ENCODE measurements at regions not wholly inside any gene's neighbourhood (a gene's known extent, or its start where the extent isn't known, plus 50 kb on each side); places are given as distances from the start of the nearest gene placed in this dataset.

DNA sequence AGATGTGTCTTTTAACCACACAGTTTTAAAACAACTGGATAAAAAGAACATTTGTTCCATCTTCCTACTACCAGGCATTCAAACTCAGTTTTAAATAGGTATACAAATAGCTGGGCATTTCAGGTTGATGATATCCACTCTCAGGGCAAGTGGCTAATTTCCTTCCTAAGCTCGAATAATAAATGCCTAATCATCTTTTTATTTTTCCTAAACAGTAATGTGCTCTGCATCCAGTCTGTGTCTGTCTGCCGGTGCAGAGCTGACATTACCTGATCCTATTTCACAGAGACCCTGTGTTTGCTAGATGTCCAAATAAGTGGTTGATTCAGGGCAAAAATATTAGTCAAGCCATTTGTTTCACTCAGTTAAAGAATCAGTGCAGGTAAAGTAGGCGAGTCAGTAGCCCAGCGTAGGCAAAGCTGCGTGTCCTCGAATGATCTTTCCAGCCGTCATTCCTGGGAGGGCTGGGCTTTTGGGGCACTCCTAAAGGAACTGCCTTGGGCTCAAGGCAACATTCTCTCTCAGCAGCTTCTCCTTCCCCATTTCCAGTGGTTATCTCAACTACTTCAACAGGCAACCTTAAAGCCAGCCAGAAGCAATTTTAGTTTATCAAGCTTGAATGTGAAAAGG is 74.2 kb upstream of the BMP2 start:
- in situ Hi-C loops (cut with HindIII; ENCODE audit: low sequenced_read_pairs), result no loop called here

DNA sequence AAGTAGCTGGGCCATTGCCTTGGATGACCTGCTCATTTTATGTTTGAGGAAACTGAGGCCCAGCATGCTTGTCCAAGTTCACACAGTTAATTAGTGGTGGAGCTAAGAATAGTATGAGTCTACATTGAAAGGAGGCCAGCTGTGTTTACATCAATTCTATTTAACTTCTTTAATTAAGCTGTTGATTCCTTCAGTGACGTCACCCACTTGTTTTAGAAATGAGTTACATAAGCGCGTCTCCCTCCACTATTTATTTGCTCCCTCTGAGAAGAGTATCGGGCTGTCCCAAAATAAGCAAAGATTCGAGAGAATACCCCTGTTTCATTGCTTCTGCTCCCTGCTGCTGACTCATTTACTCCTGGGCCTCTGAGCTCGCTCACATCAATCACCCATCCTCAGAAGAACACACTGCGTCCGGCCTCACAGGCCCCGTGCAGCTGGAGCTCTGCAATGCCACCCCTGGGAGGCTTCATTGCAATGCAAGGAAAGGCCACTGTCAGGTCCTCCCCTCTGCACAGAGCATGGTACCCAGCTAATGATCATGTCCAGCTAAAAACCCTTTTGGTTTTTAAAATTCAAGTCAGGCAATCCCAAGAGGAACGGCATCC is 74.8 kb upstream of the BMP2 start:
- in situ Hi-C loops (cut with HindIII; ENCODE audit: low sequenced_read_pairs), result no loop called here

DNA sequence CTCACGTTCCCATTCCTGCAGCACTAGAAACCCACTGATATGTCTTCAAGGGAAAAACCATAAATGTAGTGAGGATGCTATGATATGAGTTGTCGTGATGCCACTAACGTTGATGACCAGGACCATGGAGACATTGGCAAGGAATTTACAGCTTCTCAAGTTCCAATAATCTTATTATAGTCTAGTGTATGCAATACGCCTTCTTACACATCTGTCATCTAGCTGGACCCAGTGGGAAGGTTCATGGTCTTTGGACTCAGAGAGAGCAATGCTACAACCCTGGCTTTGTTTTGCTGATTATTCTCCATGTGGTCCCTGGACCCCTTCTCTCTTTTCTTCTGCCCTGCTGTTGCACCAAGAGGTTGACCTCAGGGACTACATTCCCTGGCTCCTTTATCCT is 76.0 kb upstream of the BMP2 start:
- in situ Hi-C loops (cut with HindIII; ENCODE audit: low sequenced_read_pairs), result no loop called here

DNA sequence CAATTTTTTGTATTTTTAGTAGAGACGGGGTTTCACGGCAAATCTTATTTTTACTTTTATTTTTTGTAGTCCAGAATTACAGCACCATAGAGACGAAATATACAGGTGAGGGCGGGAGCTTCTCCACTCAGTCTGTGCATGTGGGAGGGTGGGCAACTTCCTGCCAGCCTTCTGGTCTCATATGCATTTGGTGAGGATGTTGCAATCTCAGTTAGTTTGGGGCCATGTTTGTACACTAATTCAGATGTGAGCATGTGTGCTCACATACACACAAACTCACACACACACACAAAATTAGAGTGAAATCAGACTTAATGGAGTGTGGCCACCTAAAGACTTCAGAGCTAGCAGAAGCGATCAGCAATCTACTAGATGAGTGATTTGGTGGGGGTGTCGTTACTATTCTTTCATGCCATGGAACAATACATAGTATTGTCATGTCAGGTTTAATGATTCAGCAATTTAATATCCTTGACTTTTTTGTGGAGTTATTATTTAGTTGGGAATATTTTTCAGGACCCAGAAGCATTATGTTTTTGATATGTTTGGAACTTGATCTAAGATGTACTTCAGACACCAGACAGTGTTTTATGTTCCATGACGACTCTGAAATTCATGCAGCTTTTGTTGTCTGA is 78.0 kb upstream of the BMP2 start:
- in situ Hi-C loops (cut with HindIII; ENCODE audit: low sequenced_read_pairs), result no loop called here

DNA sequence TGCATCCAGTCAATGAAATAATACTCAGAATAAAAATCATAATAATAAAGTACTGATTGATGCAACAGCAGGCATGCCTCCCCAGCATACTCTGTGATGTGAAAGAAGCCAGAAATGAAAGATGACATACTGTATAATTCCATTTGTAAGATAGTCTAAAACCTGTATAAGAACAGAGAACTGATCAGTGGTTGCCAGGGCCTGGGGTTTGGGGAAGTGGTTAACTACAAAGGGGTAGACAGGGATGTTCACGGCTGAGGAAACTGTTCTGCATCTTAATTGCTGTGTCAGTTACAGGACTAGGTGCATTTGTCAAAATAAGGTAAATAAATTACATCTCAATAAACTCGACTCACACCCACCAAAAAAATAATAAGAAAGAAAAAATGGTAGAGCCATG is 81.3 kb upstream of the BMP2 start:
- in situ Hi-C loops (cut with HindIII; ENCODE audit: low sequenced_read_pairs), result no loop called here

DNA sequence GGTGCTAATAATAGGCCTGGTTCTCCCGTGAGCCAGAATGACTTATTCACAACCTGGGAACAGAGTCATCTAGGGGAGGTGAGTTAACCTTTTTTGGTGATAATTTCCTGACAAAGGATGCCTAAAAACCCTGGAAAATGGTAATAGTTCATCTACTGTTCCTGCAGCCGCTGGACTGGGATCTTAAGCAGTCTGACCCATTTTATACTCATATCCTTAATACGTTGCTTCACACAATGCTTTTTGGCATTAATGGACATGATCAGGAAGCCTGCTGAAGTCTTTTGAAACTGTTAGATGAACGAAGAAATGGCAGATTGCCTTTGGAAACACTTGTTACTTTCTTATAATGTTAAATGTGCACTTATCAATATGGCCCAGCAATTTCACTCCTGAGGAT is 81.9 kb upstream of the BMP2 start:
- in situ Hi-C loops (cut with HindIII; ENCODE audit: low sequenced_read_pairs), result no loop called here

DNA sequence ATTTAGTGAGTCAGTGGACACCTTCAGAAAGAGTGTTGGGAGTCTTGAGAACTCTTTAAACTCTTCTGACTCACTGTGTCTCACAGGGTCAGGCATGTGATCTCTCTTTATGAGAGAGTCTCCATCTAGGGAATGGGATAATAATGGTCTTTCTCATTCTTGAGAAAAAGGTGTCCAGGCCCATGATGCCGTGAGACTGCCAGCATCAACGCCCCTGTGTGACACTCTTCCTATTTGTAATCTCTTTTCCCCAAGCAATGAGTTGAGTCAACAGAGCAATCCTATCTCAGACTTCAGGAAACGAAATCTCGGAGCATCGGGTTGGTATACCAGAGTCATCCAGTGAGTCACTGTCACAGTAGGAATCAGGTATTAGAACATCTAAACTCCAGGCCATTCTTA is 82.3 kb upstream of the BMP2 start:
- in situ Hi-C loops (cut with HindIII; ENCODE audit: low sequenced_read_pairs), result no loop called here

DNA sequence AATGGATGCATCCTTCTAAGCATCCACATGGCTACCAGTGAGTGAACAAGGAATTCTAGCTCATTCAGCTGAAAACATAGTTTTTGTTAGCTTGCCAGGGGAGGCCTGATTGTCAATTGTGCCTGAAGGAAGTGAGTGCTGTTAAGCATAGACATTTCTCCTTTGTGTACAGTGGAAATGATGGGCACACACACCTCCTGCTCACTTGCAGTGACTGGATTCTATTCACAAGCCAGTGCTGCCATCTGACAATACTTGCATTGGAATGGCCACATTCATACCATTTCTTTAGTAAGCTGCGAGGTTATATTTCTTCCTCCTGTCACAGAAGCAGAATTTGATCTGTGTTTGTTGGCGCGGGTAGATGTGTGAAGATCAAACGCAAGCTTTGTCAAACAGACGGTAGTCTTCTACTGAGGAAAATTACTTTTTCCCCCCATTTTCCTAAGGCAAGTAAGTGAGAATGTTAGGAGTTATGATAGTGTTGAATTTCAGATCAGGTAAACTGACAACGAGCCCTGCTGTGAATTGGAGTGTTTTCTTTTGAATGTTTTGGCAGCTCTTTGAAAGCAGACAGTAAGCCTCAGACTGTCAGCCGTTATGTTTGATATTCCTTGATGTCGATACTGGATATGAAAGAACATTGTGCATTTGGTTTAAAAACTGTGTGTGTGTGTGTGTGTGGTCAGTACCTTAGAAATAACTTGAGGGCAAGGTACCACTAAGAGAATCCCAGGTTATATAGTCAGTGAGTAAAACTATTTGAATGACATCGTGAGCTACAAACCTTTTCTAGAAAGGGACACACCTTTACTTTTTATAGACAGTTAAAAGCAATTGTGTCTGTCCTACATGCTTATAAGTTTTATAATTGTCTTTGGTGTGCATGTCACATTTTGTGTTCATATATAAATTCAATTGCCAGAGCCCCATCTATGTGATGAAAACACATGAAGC is 84.2 kb upstream of the BMP2 start:
- in situ Hi-C loops (cut with HindIII; ENCODE audit: low sequenced_read_pairs), result no loop called here

DNA sequence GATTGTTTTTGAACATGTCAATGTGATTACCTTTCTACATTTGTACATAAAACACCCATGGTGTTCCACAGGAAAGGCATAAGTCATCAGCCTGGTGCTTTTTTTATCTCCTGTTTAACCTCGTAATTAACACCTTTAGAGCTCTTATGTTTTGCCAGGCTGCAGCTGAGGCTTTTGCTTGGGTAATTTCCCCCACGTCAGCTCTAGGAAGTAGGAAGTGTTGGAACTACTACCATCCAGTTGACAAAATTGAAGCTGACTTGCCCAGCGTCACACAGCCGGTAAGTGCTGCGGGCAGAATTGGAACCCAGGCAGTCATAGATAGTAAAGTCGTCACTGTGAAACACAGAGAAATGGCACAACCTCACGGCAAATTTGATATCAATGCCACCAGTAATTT is 86.6 kb upstream of the BMP2 start:
- in situ Hi-C loops (cut with HindIII; ENCODE audit: low sequenced_read_pairs), result no loop called here

DNA sequence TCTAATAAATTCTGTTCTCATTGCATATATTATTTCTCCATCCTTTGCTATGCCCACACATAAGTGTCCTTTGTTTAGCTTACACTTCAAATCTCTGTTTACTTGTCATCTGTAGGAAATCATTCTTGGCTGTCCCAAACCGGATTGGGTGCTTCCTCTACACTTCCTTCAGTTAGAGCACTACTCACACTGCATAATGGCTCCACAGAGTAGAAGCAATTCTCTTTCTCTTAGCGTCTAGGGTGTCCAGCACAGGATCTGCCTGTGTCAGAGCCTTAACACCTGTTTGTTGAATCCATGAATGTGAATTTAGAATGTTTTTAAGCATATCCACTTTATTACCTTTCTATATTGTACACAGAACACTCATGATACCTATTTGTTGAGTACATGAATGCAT is 87.0 kb upstream of the BMP2 start:
- in situ Hi-C loops (cut with HindIII; ENCODE audit: low sequenced_read_pairs), result no loop called here

DNA sequence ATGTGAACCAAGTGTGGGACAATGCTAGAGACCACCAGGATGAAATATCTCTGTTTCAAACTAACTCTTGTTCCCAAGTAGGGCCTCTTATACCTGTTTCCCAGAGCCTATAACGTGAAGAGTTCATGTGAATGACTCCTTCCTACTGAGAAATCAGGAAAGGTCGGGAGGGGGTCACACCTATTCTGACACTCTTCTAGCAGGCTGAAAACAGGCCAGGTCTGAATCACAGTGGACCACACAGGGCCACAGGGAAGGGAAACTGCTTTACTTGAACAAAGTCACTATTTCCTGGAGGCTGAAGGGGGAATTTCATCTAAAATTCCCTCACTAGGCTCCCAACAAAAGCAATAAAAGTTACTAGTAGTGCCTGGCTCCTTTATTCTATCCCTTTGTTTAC is 88.4 kb upstream of the BMP2 start:
- in situ Hi-C loops (cut with HindIII; ENCODE audit: low sequenced_read_pairs), result no loop called here

DNA sequence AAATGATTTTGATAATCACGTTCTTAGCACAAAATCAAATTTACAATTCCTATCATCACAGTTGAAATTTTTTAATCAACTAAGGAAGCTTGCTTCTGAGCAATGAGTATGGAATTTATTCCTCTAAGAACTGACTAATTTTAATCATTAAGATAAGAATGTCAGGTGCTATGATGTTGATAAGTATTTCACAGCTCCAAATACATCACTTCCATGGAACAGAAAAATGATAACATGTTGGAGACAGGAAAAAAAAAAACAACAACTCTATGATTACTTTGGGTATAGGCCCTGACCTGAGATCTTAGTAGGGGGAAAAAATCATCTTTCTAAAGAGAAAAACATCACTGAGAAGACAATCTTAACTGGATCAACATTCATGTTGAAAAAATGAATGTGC is 89.4 kb upstream of the BMP2 start:
- in situ Hi-C loops (cut with HindIII; ENCODE audit: low sequenced_read_pairs), result no loop called here

DNA sequence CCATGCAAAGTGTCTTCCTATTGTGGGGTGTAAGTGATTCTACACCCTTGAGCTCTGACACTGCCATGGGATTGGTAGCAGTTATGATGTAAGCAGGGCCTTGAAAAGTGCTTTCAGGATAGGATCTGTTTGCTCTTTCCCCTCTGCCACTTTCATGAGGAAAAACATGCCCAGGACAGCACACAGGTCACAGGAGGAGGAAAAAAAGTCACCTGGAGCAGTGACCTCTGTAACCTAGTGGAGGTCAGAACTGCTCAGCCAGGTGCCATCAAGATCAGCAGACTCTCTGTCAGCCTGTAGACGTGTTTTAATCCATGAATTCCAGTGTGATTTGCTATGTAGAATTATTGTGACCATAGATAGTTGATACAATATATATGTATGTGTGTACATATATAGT is 92.7 kb upstream of the BMP2 start:
- in situ Hi-C loops (cut with HindIII; ENCODE audit: low sequenced_read_pairs), result no loop called here

DNA sequence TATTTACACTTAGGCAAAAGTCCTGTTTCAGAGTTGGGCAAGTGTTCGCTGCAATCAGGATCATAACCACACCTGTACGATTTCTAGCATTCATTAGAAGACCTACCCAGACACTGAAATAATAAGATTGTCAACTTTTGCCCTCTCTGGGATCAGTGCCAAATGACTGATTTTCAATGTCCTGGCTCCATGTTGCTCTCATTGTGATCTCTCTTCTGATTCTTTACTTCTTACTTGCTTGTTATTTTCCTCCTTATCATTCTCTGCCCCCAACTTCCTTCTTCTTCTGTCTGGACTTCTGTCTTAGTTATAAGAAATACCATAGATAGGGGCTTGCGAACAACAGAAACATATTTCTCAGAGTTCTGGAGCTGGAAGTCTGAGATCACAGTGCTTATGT is 94.4 kb upstream of the BMP2 start:
- in situ Hi-C loops (cut with HindIII; ENCODE audit: low sequenced_read_pairs), result no loop called here

DNA sequence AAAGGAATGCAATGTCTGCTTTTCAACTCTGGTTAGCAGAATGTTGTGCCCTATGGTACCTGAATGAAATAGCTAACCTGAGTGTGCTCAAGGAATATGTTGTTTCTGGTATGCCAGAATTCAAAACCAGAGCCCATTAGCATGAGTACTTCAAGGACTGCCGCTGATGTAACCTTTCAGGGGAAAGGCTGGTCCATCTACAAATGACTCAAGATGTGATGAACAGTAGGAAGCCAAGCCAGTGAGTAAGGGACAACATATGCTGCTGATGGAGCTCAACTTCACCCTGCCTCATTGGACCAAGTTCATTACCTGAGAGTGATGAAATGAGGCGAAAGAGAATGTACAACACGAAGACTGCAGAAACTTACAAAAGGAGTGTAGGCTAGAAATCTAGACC is 95.7 kb upstream of the BMP2 start:
- in situ Hi-C loops (cut with HindIII; ENCODE audit: low sequenced_read_pairs), result no loop called here

DNA sequence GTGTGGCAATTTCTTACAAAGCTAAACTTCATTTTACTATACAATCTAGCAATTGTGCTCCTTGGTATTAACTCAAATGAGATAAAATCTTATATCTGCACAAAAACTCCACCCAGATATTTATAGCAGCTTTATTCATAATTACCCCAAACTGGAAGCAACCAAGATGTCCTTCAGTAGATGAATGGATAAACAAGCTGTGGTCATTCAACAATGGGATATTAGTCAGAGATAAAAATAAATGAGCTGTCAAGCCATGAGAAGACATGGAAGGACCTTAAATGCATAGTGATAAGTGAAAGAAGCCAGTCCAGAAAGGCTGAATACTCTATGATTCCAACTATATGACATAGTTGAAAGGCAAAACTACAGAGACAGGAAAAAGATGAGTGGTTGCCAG is 98.9 kb upstream of the BMP2 start:
- in situ Hi-C loops (cut with HindIII; ENCODE audit: low sequenced_read_pairs), result no loop called here

DNA sequence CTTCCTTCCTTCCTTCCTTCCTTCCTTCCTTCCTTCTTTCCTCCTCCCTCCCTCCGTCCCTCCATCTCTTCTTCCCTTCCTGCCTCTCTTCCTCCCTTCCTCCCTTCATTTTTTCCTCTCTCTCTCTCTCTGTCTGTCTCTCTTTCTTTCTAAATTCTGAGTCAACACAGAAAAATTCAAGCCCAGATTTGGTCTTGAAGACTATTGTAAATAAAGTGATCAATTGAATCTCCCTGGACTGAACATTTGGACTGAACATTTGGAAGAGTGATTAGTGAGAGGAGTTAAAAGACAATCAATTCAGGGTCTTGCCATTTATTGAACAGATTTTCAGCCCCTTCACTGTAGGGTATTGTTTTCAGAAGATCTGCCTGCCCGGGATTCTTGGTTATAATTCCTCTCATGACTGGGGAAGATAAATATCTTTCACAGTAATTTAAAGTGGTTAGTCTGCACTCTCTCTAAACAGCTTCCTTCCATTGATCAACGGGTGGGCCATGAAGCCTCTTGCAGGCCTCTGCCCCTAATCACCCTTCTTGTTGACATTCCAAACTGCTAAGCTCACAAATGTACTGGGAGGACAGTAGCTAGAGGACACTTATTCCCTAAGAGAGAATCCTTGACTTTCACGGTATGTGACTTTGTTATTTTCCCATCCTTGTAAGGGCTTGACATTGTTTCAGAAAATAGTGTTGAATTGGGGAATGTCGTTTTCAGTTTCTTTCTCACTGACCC is 101.7 kb upstream of the BMP2 start:
- in situ Hi-C loops (cut with HindIII; ENCODE audit: low sequenced_read_pairs), result no loop called here

DNA sequence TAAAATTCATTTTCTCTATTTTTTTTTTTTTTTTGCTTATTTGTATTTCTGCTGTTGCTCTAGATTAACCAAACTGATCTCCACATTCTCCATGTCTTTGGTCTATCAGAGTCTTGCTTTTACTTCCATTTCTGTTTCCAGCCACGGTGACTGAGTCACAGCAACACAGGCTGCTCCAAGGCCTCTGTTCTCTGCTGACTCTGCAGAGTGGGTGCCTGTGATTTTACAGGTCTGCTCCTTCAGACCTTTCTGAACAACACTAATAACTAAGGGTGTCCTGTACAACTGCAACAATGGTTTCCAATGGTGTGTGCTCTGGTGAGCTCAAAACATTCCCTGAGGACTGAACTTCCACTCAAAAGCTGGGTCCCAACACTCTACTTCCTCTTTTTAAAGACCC is 102.3 kb upstream of the BMP2 start:
- in situ Hi-C loops (cut with HindIII; ENCODE audit: low sequenced_read_pairs), result no loop called here

DNA sequence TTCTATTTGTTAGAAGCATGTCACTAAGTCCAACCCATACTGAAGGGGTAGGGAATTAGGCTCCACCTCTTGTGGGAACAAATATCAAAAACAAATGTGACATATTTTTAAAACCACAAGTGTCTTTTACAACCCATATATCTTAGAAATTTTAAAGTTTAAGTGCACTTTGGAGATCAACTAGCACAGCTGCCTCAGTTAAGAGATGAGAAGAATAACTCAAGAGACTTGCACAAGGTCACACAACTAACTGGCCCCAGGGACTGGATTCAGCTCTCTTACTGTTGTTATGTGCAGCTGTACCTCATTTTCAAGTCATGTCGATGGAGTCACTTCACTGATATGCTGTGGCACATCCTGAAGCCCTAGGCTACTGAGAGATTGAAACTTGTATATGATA is 102.9 kb upstream of the BMP2 start:
- in situ Hi-C loops (cut with HindIII; ENCODE audit: low sequenced_read_pairs), result loop anchor here (5.0 kb wide), 1 partner anchor 63 kb away; no protein-coding TSS in a partner anchor

DNA sequence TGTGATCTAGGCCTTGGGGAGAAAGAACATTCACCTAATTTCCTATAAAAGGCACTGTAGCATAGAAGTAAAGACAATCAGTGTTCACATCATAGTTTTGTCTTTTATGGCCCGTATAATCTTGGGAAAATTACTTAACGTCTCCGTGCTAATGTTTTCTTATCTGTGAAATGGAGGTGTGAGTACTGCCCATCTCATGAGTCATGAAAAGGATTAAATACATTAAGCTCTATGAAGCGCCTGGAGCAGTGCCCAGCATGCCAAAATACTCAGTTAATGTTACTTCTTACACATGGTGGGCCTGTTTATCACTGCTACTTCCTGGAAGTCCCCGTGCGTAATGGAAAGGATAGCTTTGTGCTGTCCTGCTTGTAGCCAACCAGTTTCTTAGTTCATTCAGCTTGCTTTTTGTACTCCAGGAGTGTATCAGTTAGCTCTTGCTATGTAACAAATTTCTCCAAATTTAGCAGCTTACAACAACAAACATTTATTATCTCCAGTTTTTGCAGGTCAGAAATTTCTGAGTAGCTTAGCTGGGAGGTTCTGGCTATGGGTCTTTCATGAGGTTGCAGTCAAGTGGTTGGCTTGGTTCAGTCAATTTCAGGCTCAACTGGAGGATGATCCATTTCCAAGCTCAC is 103.6 kb upstream of the BMP2 start:
- in situ Hi-C loops (cut with HindIII; ENCODE audit: low sequenced_read_pairs), result loop anchor here (5.0 kb wide), 1 partner anchor 63 kb away; no protein-coding TSS in a partner anchor
